GM12878 (cell line): ENCODE measurements at regions not wholly inside any gene's neighbourhood (a gene's known extent, or its start where the extent isn't known, plus 50 kb on each side); places are given as distances from the start of the nearest gene placed in this dataset.

Experiments
- ATAC-seq: fragments of 200-7000 bp; cut with Tn5 transposase; 3 replicates; pipeline ENCODE4 v1.9.1; 2020; ENCODE audit warnings: mild to moderate bottlenecking, moderate library complexity
- BruUV-seq: library from RNA; stranded (reverse); fragments of 400-500 nt; replicated peaks from 2 replicates; lab custom pipeline; 2021; lab: Mats Ljungman, UMichigan
- CTCF ChIA-PET: fragments of 300-600 bp; sonication (Branson Sonifier 250); formaldehyde crosslinking; extraction: SDS; loops from one replicate; lab custom pipeline; 2021; ENCODE audit warnings: inconsistent platforms; lab: Yijun Ruan, JAX
- POLR2A ChIA-PET: fragments of 350-600 bp; formaldehyde crosslinking; extraction: SDS; loops from one replicate; lab custom pipeline; 2021; ENCODE audit warnings: inconsistent platforms; lab: Charles Lee
- RAD21 ChIA-PET: fragments of 300-600 bp; sonication (Branson Sonifier 250); formaldehyde crosslinking; loops from one replicate; lab custom pipeline; 2023; ENCODE audit warnings: antibody characterized with exemption; ENCODE audit not compliant: unreplicated experiment; lab: Charles Lee
- SMC1A ChIA-PET: fragments of 300-600 bp; sonication (Branson Sonifier 250); formaldehyde crosslinking; loops from one replicate; lab custom pipeline; 2023; ENCODE audit not compliant: unreplicated experiment, uncharacterized antibody; lab: Charles Lee
- DNase-seq: peaks from one replicate; pipeline ENCODE4 v3.0.0-alpha.2; 2011; ENCODE audit warnings: low read depth, low spot score
- FAIRE-seq: peaks from 3 replicates; lab custom pipeline; 2011; peaks lifted over from hg19 to GRCh38; lab: Jason Lieb, UNC
- H2AFZ ChIP-seq: 2 replicates; pipeline ENCODE4 v1.6.0; 2011; ENCODE audit warnings: low read depth, low read length, control low read depth; ENCODE audit not compliant: control insufficient read depth
- H3K27ac ChIP-seq: 2 replicates; pipeline ENCODE4 v1.5.1; 2011; ENCODE audit warnings: control low read depth; ENCODE audit not compliant: control insufficient read depth, insufficient read depth
- H3K27me3 ChIP-seq, 2 experiments: replicated peaks in 1 of 2; 2 replicates each; pipeline versions ENCODE4 v1.6.0 to v1.6.1; 2011; ENCODE audit warnings: low read length in 1 of 2; ENCODE audit not compliant: control insufficient read depth in 2 of 2, insufficient read depth in 2 of 2
- H3K36me3 ChIP-seq, 2 experiments: 2 replicates each; pipeline ENCODE4 v1.5.1; 2011; ENCODE audit warnings: low read length in 1 of 2; ENCODE audit not compliant: control insufficient read depth in 2 of 2, insufficient read depth in 2 of 2
- H3K4me1 ChIP-seq: 2 replicates; pipeline ENCODE4 v1.6.1; 2011; ENCODE audit warnings: mild to moderate bottlenecking, low read length, moderate library complexity, mixed read lengths; ENCODE audit not compliant: control insufficient read depth, insufficient read depth
- H3K4me2 ChIP-seq: 2 replicates; pipeline ENCODE4 v1.6.0; 2011; ENCODE audit warnings: control low read depth; ENCODE audit not compliant: control insufficient read depth, insufficient read depth
- H3K4me3 ChIP-seq: fragments of 200-600 bp; sonication (generic); 2 replicates; pipeline ENCODE4 v1.5.1; 2016
- H3K79me2 ChIP-seq: 2 replicates; pipeline ENCODE4 v1.6.0; 2011; ENCODE audit warnings: low read length; ENCODE audit not compliant: control insufficient read depth, insufficient read depth
- H3K9ac ChIP-seq: 2 replicates; pipeline ENCODE4 v1.8.0; 2011; ENCODE audit warnings: low read length, control low read depth, mixed read lengths; ENCODE audit not compliant: control insufficient read depth, insufficient read depth
- H3K9me3 ChIP-seq: replicated peaks from 3 replicates; pipeline ENCODE4 v1.5.1; 2011; ENCODE audit warnings: mild to moderate bottlenecking, low read length; ENCODE audit not compliant: control insufficient read depth, insufficient read depth
- H4K20me1 ChIP-seq: 2 replicates; pipeline ENCODE4 v1.6.0; 2011; ENCODE audit not compliant: control insufficient read depth, insufficient read depth
- SP1 ChIP-seq: IDR thresholded peaks from one replicate; pipeline ENCODE4 v1.6.1; 2011; ENCODE audit warnings: low read depth, low read length
- STAT3 ChIP-seq: IDR thresholded peaks from 2 replicates; pipeline ENCODE4 v1.6.1; 2011; ENCODE audit warnings: low read depth, low read length, improper control_type of control experiment
- WGBS: methylation state at CpG from one replicate; pipeline ENCODE4 v1.1.6; 2016; ENCODE audit warnings: low lambda C conversion rate; ENCODE audit not compliant: insufficient replicate concordance, insufficient coverage; ENCODE audit errors: missing lambda C conversion rate; 5-methylcytosine and 5-hydroxymethylcytosine counted together
- in situ Hi-C: fragments of 300-500 bp; cut with MboI; formaldehyde crosslinking; loops from 9 replicates; pipeline ENCODE4 v1.14.3; 2018; ENCODE audit warnings: mixed read lengths
- intact Hi-C: fragments of 100-400 bp; cut with micrococcal nuclease; formaldehyde crosslinking; loops from one replicate; pipeline ENCODE4 v1.14.2; 2022; ENCODE audit not compliant: unreplicated experiment
- TF ChIP-seq, protein P1 (sequence below): IDR thresholded peaks from 2 replicates; pipeline ENCODE4 v1.6.1; 2012; ENCODE audit warnings: improper control_type of control experiment, low read depth, low read length; ENCODE audit not compliant: insufficient replicate concordance
- TF ChIP-seq, protein P2 (sequence below): fragments of 450-650 bp; formaldehyde crosslinking; IDR thresholded peaks from 2 replicates; pipeline ENCODE4 v1.4.0; 2020; ENCODE audit warnings: mild to moderate bottlenecking, moderate library complexity
- TF ChIP-seq, protein P3 (sequence below): IDR thresholded peaks from 2 replicates; pipeline ENCODE4 v1.6.1; 2011; ENCODE audit warnings: low read depth, low read length, improper control_type of control experiment, borderline replicate concordance
- TF ChIP-seq, protein P4 (sequence below): fragments of 450-650 bp; IDR thresholded peaks from 2 replicates; pipeline ENCODE4 v1.6.1; 2017; ENCODE audit warnings: antibody characterized with exemption, mild to moderate bottlenecking, moderate library complexity
- TF ChIP-seq, protein P5 (sequence below): fragments of 450-650 bp; IDR thresholded peaks from 2 replicates; pipeline ENCODE4 v1.6.1; 2016; ENCODE audit warnings: mild to moderate bottlenecking
- TF ChIP-seq, protein P6 (sequence below): fragments of 450-650 bp; IDR thresholded peaks from 2 replicates; pipeline ENCODE4 v1.6.1; 2016; ENCODE audit warnings: mild to moderate bottlenecking

DNA sequence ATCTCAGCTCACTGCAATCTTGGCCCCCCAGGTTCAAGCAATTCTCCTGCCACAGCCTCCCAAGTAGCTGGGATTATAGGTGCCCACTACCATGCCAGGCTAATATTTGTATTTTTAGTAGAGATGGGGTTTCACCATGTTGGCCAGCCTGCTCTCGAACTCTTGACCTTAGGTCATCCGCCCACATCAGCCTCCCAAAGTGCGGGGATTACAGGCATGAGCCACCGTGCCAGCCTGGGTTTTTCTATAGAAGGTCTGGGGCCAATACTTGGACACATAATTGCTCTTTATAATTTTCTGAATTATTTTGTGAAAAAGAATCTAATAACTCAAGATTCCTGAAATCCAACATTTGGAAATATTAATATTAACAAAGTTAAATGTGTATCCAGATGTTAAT, 1267.7 kb upstream of the ADGRL4 start:
- in situ Hi-C loops = no loop called here
- CTCF ChIA-PET = no interaction called here
- no TSS peak for BruUV-seq
- TF ChIP-seq, protein P1, sequence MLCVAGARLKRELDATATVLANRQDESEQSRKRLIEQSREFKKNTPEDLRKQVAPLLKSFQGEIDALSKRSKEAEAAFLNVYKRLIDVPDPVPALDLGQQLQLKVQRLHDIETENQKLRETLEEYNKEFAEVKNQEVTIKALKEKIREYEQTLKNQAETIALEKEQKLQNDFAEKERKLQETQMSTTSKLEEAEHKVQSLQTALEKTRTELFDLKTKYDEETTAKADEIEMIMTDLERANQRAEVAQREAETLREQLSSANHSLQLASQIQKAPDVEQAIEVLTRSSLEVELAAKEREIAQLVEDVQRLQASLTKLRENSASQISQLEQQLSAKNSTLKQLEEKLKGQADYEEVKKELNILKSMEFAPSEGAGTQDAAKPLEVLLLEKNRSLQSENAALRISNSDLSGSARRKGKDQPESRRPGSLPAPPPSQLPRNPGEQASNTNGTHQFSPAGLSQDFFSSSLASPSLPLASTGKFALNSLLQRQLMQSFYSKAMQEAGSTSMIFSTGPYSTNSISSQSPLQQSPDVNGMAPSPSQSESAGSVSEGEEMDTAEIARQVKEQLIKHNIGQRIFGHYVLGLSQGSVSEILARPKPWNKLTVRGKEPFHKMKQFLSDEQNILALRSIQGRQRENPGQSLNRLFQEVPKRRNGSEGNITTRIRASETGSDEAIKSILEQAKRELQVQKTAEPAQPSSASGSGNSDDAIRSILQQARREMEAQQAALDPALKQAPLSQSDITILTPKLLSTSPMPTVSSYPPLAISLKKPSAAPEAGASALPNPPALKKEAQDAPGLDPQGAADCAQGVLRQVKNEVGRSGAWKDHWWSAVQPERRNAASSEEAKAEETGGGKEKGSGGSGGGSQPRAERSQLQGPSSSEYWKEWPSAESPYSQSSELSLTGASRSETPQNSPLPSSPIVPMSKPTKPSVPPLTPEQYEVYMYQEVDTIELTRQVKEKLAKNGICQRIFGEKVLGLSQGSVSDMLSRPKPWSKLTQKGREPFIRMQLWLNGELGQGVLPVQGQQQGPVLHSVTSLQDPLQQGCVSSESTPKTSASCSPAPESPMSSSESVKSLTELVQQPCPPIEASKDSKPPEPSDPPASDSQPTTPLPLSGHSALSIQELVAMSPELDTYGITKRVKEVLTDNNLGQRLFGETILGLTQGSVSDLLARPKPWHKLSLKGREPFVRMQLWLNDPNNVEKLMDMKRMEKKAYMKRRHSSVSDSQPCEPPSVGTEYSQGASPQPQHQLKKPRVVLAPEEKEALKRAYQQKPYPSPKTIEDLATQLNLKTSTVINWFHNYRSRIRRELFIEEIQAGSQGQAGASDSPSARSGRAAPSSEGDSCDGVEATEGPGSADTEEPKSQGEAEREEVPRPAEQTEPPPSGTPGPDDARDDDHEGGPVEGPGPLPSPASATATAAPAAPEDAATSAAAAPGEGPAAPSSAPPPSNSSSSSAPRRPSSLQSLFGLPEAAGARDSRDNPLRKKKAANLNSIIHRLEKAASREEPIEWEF = no peak
- TF ChIP-seq, protein P2, sequence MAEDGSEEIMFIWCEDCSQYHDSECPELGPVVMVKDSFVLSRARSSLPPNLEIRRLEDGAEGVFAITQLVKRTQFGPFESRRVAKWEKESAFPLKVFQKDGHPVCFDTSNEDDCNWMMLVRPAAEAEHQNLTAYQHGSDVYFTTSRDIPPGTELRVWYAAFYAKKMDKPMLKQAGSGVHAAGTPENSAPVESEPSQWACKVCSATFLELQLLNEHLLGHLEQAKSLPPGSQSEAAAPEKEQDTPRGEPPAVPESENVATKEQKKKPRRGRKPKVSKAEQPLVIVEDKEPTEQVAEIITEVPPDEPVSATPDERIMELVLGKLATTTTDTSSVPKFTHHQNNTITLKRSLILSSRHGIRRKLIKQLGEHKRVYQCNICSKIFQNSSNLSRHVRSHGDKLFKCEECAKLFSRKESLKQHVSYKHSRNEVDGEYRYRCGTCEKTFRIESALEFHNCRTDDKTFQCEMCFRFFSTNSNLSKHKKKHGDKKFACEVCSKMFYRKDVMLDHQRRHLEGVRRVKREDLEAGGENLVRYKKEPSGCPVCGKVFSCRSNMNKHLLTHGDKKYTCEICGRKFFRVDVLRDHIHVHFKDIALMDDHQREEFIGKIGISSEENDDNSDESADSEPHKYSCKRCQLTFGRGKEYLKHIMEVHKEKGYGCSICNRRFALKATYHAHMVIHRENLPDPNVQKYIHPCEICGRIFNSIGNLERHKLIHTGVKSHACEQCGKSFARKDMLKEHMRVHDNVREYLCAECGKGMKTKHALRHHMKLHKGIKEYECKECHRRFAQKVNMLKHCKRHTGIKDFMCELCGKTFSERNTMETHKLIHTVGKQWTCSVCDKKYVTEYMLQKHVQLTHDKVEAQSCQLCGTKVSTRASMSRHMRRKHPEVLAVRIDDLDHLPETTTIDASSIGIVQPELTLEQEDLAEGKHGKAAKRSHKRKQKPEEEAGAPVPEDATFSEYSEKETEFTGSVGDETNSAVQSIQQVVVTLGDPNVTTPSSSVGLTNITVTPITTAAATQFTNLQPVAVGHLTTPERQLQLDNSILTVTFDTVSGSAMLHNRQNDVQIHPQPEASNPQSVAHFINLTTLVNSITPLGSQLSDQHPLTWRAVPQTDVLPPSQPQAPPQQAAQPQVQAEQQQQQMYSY (CRISPR knock-in tag) = no peak
- TF ChIP-seq, protein P3, sequence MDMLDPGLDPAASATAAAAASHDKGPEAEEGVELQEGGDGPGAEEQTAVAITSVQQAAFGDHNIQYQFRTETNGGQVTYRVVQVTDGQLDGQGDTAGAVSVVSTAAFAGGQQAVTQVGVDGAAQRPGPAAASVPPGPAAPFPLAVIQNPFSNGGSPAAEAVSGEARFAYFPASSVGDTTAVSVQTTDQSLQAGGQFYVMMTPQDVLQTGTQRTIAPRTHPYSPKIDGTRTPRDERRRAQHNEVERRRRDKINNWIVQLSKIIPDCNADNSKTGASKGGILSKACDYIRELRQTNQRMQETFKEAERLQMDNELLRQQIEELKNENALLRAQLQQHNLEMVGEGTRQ = no peak
- no peak for TF ChIP-seq SP1
- TF ChIP-seq, protein P4, sequence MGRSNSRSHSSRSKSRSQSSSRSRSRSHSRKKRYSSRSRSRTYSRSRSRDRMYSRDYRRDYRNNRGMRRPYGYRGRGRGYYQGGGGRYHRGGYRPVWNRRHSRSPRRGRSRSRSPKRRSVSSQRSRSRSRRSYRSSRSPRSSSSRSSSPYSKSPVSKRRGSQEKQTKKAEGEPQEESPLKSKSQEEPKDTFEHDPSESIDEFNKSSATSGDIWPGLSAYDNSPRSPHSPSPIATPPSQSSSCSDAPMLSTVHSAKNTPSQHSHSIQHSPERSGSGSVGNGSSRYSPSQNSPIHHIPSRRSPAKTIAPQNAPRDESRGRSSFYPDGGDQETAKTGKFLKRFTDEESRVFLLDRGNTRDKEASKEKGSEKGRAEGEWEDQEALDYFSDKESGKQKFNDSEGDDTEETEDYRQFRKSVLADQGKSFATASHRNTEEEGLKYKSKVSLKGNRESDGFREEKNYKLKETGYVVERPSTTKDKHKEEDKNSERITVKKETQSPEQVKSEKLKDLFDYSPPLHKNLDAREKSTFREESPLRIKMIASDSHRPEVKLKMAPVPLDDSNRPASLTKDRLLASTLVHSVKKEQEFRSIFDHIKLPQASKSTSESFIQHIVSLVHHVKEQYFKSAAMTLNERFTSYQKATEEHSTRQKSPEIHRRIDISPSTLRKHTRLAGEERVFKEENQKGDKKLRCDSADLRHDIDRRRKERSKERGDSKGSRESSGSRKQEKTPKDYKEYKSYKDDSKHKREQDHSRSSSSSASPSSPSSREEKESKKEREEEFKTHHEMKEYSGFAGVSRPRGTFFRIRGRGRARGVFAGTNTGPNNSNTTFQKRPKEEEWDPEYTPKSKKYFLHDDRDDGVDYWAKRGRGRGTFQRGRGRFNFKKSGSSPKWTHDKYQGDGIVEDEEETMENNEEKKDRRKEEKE = no peak
- TF ChIP-seq, protein P5, sequence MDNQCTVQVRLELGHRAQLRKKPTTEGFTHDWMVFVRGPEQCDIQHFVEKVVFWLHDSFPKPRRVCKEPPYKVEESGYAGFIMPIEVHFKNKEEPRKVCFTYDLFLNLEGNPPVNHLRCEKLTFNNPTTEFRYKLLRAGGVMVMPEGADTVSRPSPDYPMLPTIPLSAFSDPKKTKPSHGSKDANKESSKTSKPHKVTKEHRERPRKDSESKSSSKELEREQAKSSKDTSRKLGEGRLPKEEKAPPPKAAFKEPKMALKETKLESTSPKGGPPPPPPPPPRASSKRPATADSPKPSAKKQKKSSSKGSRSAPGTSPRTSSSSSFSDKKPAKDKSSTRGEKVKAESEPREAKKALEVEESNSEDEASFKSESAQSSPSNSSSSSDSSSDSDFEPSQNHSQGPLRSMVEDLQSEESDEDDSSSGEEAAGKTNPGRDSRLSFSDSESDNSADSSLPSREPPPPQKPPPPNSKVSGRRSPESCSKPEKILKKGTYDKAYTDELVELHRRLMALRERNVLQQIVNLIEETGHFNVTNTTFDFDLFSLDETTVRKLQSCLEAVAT = no peak
- TF ChIP-seq, protein P6, sequence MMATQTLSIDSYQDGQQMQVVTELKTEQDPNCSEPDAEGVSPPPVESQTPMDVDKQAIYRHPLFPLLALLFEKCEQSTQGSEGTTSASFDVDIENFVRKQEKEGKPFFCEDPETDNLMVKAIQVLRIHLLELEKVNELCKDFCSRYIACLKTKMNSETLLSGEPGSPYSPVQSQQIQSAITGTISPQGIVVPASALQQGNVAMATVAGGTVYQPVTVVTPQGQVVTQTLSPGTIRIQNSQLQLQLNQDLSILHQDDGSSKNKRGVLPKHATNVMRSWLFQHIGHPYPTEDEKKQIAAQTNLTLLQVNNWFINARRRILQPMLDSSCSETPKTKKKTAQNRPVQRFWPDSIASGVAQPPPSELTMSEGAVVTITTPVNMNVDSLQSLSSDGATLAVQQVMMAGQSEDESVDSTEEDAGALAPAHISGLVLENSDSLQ = no peak
- TF ChIP-seq STAT3 = no peak

More for the DNA sequence above, 1267.7 kb upstream of the ADGRL4 start:
- H2AFZ ChIP-seq = no peak overlapping the region
- H3K4me1 ChIP-seq = no peaks in the 10 kb centered on the region
- ChIA-PET SMC1A (no interaction called here), POLR2A (no interaction called here), RAD21 (no interaction called here)
- DNase-seq = no peak
- H3K36me3 ChIP-seq = no peaks in the 10 kb centered on the region
- no peak overlapping the region for H3K4me3 ChIP-seq
- no peak overlapping the region for H3K9ac ChIP-seq
- FAIRE-seq = no peak
- no peaks in the 10 kb centered on the region for H4K20me1 ChIP-seq
- H3K27ac ChIP-seq = no peak overlapping the region
- H3K4me2 ChIP-seq = no peak overlapping the region
- WGBS = 8% methylated on average over 4 of the region's 4 CpGs
- no peaks in the 10 kb centered on the region for H3K9me3 ChIP-seq
- ATAC-seq = no peak
- no peaks in the 10 kb centered on the region for H3K27me3 ChIP-seq
- no peaks in the 10 kb centered on the region for H3K79me2 ChIP-seq
- intact Hi-C loops = no loop called here
